Cerebellar cortex (tissue), 1 donor: ENCODE measurements at regions not wholly inside any gene's neighbourhood (a gene's known extent, or its start where the extent isn't known, plus 50 kb on each side); places are given as distances from the start of the nearest gene placed in this dataset.

Experiments used
- DNase-seq: peaks from one replicate; pipeline ENCODE4 v3.0.0-alpha.2; 2015; ENCODE audit warnings: low spot score

GRCh38 chr12:92614502-92614901 lies 88.3 kb upstream of the PLEKHG7 start:
- no peak for DNase-seq

GRCh38 chr12:92614001-92614400 lies 88.8 kb upstream of the PLEKHG7 start:
- DNase-seq: no peak

- DNase-seq: no peak
Measured at GRCh38 chr12:92612611-92613010, 90.2 kb upstream of the PLEKHG7 start.

GRCh38 chr12:92608151-92609091 lies 94.4 kb upstream of the PLEKHG7 start:
- peak; percentile 84 for DNase-seq

- DNase-seq: no peak
Measured at GRCh38 chr12:92606956-92607355, 95.8 kb upstream of the PLEKHG7 start.

GRCh38 chr12:92605621-92606170 lies 97.1 kb upstream of the PLEKHG7 start:
- DNase-seq: no peak

GRCh38 chr12:92604786-92605185 lies 98.0 kb upstream of the PLEKHG7 start:
- DNase-seq: no peak

- no peak for DNase-seq
Measured at GRCh38 chr12:92603741-92604432, 98.9 kb upstream of the PLEKHG7 start.

GRCh38 chr12:92602930-92603623 lies 99.7 kb upstream of the PLEKHG7 start:
- DNase-seq: no peak

GRCh38 chr12:92602476-92602875 lies 100.3 kb upstream of the PLEKHG7 start:
- no peak for DNase-seq

GRCh38 chr12:92601680-92602079 lies 101.1 kb upstream of the PLEKHG7 start:
- no peak for DNase-seq

- DNase-seq: no peak
Measured at GRCh38 chr12:92601176-92601575, 101.6 kb upstream of the PLEKHG7 start.

- DNase-seq: no peak
Measured at GRCh38 chr12:92600052-92600451, 102.7 kb upstream of the PLEKHG7 start.

GRCh38 chr12:92597997-92598396 lies 104.8 kb upstream of the PLEKHG7 start:
- no peak for DNase-seq

- DNase-seq: no peak
Measured at GRCh38 chr12:92597118-92597517, 105.7 kb upstream of the PLEKHG7 start.

GRCh38 chr12:92596383-92596782 lies 106.4 kb upstream of the PLEKHG7 start:
- DNase-seq: no peak

- DNase-seq: no peak
Measured at GRCh38 chr12:92595663-92596062, 107.1 kb upstream of the PLEKHG7 start.

- no peak for DNase-seq
Measured at GRCh38 chr12:92593734-92594402, 108.9 kb upstream of the PLEKHG7 start.

- DNase-seq: no peak
Measured at GRCh38 chr12:92585115-92585727, 117.6 kb upstream of the PLEKHG7 start.

- no peak for DNase-seq
Measured at GRCh38 chr12:92583910-92584309, 118.9 kb upstream of the PLEKHG7 start.

GRCh38 chr12:92582893-92583292 lies 119.9 kb upstream of the PLEKHG7 start:
- no peak for DNase-seq
